ENCODE measurements at regions not wholly inside any gene's neighbourhood (a gene's known extent, or its start where the extent isn't known, plus 50 kb on each side); places are given as distances from the start of the nearest gene placed in this dataset.

DNA sequence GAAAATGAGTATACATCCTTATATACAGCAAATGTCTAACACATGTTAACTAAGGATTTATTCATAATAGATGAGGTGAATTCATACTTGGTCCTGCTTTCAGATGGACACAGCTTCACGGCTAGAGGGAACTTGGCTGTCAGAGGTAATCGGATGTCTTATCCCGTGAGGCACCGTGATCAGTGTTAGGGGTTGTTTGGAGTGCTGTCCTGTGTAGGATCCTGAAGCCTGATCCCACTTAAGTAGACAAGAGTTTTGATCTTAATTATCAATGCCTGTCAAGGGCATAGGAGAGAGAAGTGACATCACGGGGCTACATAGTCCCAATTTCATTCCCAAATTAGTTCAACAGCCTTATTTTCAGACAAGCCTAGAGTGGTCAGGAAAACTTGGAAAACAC lies 204.6 kb downstream of the RNF144A start:
- intact Hi-C loops (cut with micrococcal nuclease): no loop called here
- ChIA-PET POLR2A (no interaction called here), CTCF (no interaction called here)
- DNase-seq (no peak), ATAC-seq (ENCODE audit: low read depth) (no peak)
- Mint-ChIP-seq H3K36me3 (ENCODE audit: low read depth) (no peaks in the 10 kb centered on the region), H3K4me3 (no peak overlapping the region), H3K9me3 (no peaks in the 10 kb centered on the region), H3K27me3 (peaks cover 3% of the 10 kb centered on the region), H3K27ac (no peak overlapping the region), H3K4me1 (no peaks in the 10 kb centered on the region)
- no peak for TF ChIP-seq CTCF (IDR thresholded peaks at IDR 0.05)

- CTCF ChIA-PET: no interaction called here
- Mint-ChIP-seq H3K4me3 (no peak overlapping the region), H3K36me3 (ENCODE audit: low read depth) (no peaks in the 10 kb centered on the region), H3K27me3 (peaks cover 5% of the 10 kb centered on the region), H3K27ac (no peak overlapping the region), H3K4me1 (no peaks in the 10 kb centered on the region), H3K9me3 (no peaks in the 10 kb centered on the region)
- no peak for DNase-seq
- POLR2A ChIA-PET: no interaction called here
- intact Hi-C loops (cut with micrococcal nuclease): no loop called here
- TF ChIP-seq CTCF (IDR thresholded peaks at IDR 0.05): no peak
- no peak for ATAC-seq (ENCODE audit: low read depth)
These were observed 209.9 kb downstream of the RNF144A start for GRCh38 chr2:7127156-7127555.

DNA sequence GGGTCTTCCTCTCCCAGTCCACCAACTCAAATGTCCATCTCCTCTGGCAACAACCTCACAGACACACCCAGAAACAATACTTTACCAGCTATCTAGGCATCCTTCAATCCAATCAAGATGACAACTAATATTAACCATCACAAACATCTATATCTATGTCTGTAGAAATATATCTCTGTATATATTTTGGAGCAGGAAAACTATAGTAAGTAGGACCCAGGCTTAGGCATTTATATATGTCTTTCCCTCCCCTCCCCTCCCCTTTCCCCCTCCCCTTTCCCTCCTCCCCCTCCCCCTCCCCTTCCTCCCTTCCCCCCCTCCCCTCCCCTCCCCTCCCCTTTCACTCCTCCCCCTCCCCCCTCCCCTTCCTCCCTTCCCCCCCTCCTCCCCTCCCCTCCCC lies 210.5 kb downstream of the RNF144A start:
- intact Hi-C loops (cut with micrococcal nuclease): no loop called here
- Mint-ChIP-seq H3K9me3 (no peaks in the 10 kb centered on the region), H3K36me3 (ENCODE audit: low read depth) (no peaks in the 10 kb centered on the region), H3K4me1 (no peaks in the 10 kb centered on the region), H3K27me3 (peaks cover 5% of the 10 kb centered on the region), H3K27ac (no peak overlapping the region), H3K4me3 (no peak overlapping the region)
- ChIA-PET POLR2A (no interaction called here), CTCF (no interaction called here)
- no peak for TF ChIP-seq CTCF (IDR thresholded peaks at IDR 0.05)
- DNase-seq: no peak
- no peak for ATAC-seq (ENCODE audit: low read depth)

DNA sequence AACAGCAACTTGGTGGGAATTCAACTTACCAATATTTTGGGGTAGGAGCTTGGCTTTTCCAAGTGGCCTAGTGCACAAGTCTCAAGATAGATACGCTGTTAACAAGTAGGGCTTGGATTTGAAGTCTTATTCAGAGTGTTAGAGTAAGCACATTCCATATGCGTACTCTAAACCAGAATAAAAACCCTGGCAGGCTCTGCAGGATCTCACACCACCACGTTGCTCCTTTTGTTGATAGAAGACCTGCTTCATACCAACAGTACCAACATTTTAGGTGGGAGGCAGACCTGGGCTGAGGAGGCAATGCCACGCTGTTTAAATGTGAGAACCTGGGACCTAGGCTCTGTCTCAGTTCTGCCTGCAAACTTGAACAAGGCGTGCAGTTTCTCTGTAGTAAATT lies 214.0 kb downstream of the RNF144A start:
- DNase-seq: no peak
- intact Hi-C loops (cut with micrococcal nuclease): no loop called here
- H3K27me3 Mint-ChIP-seq: peaks cover 10% of the 10 kb centered on the region
- no peaks in the 10 kb centered on the region for H3K9me3 Mint-ChIP-seq
- no peak overlapping the region for H3K27ac Mint-ChIP-seq
- H3K4me1 Mint-ChIP-seq: no peaks in the 10 kb centered on the region
- ChIA-PET POLR2A (no interaction called here), CTCF (no interaction called here)
- ATAC-seq (ENCODE audit: low read depth): no peak
- no peak overlapping the region for H3K4me3 Mint-ChIP-seq
- H3K36me3 Mint-ChIP-seq (ENCODE audit: low read depth): no peaks in the 10 kb centered on the region
- TF ChIP-seq CTCF (IDR thresholded peaks at IDR 0.05): no peak

DNA sequence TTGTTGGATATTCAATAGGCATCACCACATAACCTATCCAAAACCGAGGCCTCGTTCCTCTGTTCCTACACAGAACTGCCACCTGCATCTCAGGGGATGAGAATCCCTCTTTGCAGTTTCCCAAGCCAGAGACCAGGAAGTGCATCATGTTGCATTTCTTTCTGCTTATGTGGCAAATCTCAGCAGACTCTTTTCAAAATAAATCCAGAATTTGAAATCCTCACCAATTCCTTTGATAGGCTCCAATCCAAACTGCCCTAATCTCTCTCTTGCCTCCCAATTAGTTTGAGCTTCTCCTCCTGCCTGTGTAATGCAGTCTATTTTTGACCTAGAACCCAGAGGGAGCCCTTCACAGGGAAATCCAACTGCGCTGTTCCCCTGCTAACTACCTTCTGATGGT lies 215.5 kb downstream of the RNF144A start:
- DNase-seq (no peak), ATAC-seq (ENCODE audit: low read depth) (no peak)
- Mint-ChIP-seq H3K9me3 (no peaks in the 10 kb centered on the region), H3K4me1 (no peaks in the 10 kb centered on the region), H3K36me3 (ENCODE audit: low read depth) (no peaks in the 10 kb centered on the region), H3K4me3 (no peak overlapping the region), H3K27me3 (peaks cover 10% of the 10 kb centered on the region), H3K27ac (no peak overlapping the region)
- POLR2A ChIA-PET: no interaction called here
- CTCF ChIA-PET: no interaction called here
- intact Hi-C loops (cut with micrococcal nuclease): no loop called here
- no peak for TF ChIP-seq CTCF (IDR thresholded peaks at IDR 0.05)

Measured in activated B cell treated with CpG ODN at 0.5 μM for 24 hours (primary cell).